Keratinocyte (primary cell): ENCODE measurements at regions not wholly inside any gene's neighbourhood (a gene's known extent, or its start where the extent isn't known, plus 50 kb on each side); places are given as distances from the start of the nearest gene placed in this dataset.

Experiments used
- DNase-seq: peaks from one replicate; pipeline ENCODE4 v3.0.0-alpha.2; 2011; ENCODE audit warnings: low read depth, missing footprints, low spot score
- FAIRE-seq: peaks from 2 replicates; lab custom pipeline; 2011; peaks lifted over from hg19 to GRCh38; lab: Jason Lieb, UNC
- H2AFZ ChIP-seq: 2 replicates; pipeline ENCODE4 v1.6.0; 2012; ENCODE audit warnings: low read length, control low read depth, inconsistent platforms; ENCODE audit not compliant: control insufficient read depth
- H3K27ac ChIP-seq: 2 replicates; pipeline ENCODE4 v1.5.1; 2011; ENCODE audit warnings: low read length; ENCODE audit not compliant: control insufficient read depth, insufficient read depth
- H3K27me3 ChIP-seq: 3 replicates; pipeline ENCODE4 v1.6.0; 2011; ENCODE audit warnings: low read length; ENCODE audit not compliant: control insufficient read depth, insufficient read depth; ENCODE audit errors: extremely low read depth
- H3K36me3 ChIP-seq, 2 experiments: 2 replicates in 1 of 2; 3 replicates in 1 of 2; pipeline ENCODE4 v1.5.1; 2011; ENCODE audit warnings: low read length in 2 of 2, mild to moderate bottlenecking in 1 of 2; ENCODE audit not compliant: control insufficient read depth in 2 of 2, insufficient read depth in 2 of 2; ENCODE audit errors: extremely low read depth in 1 of 2
- H3K4me1 ChIP-seq: 3 replicates; pipeline ENCODE4 v1.5.1; 2011; ENCODE audit warnings: low read length; ENCODE audit not compliant: control insufficient read depth, insufficient read depth; ENCODE audit errors: extremely low read depth
- H3K4me2 ChIP-seq: 3 replicates; pipeline ENCODE4 v1.6.0; 2011; ENCODE audit warnings: low read depth, low read length; ENCODE audit not compliant: control insufficient read depth, insufficient read depth; ENCODE audit errors: extremely low read depth
- H3K4me3 ChIP-seq, 3 experiments: fragments of 200-600 bp in 1 of 3; sonication (generic) in 1 of 3; 2 replicates in 2 of 3; 3 replicates in 1 of 3; pipeline ENCODE4 v1.5.1; 2011 to 2016; ENCODE audit warnings: low read length in 3 of 3, mild to moderate bottlenecking in 3 of 3, control low read depth in 2 of 3, inconsistent platforms in 1 of 3, low read depth in 1 of 3, mixed read lengths in 1 of 3, mixed run types in 1 of 3, moderate library complexity in 1 of 3; ENCODE audit not compliant: control insufficient read depth in 2 of 3, insufficient read depth in 2 of 3; ENCODE audit errors: extremely low read depth in 1 of 3
- H3K79me2 ChIP-seq: 2 replicates; pipeline ENCODE4 v1.6.0; 2012; ENCODE audit warnings: low read length; ENCODE audit not compliant: control insufficient read depth, insufficient read depth
- H3K9ac ChIP-seq: 3 replicates; pipeline ENCODE4 v1.6.0; 2011; ENCODE audit warnings: low read length; ENCODE audit not compliant: control insufficient read depth, insufficient read depth; ENCODE audit errors: extremely low read depth
- H3K9me1 ChIP-seq: 3 replicates; pipeline ENCODE4 v1.6.0; 2011; ENCODE audit warnings: low read length; ENCODE audit not compliant: control insufficient read depth, insufficient read depth; ENCODE audit errors: extremely low read depth
- H3K9me3 ChIP-seq: 2 replicates; pipeline ENCODE4 v1.5.1; 2012; ENCODE audit warnings: low read depth, low read length; ENCODE audit not compliant: control insufficient read depth
- H4K20me1 ChIP-seq: 3 replicates; pipeline ENCODE4 v1.6.0; 2011; ENCODE audit warnings: low read length; ENCODE audit not compliant: control insufficient read depth, insufficient read depth; ENCODE audit errors: extremely low read depth
- CTCF ChIP-seq, 3 experiments: IDR thresholded peaks in 1 of 3; conservative IDR thresholded peaks in 1 of 3; optimal IDR thresholded peaks in 1 of 3; 2 replicates in 2 of 3; 3 replicates in 1 of 3; pipeline versions ENCODE3 to v1.5.1; 2011; ENCODE audit warnings: low read length in 3 of 3, mild to moderate bottlenecking in 3 of 3, moderate library complexity in 2 of 3, control low read depth in 1 of 3, inconsistent platforms in 1 of 3; ENCODE audit not compliant: insufficient read depth in 2 of 3; ENCODE audit errors: extremely low read depth in 1 of 3
- EZH2 ChIP-seq: IDR thresholded peaks from one replicate; pipeline ENCODE4 v1.6.1; 2012; ENCODE audit warnings: inconsistent platforms, mild to moderate bottlenecking, low read length, moderate library complexity
- dilution Hi-C: fragments of 300-500 bp; cut with MboI; formaldehyde crosslinking; loops from one replicate; pipeline ENCODE4 v1.7.0; 2020; ENCODE audit warnings: low sequenced_read_pairs; ENCODE audit not compliant: extremely low pct_ligation_motif_present

- Histone ChIP-seq H3K79me2 (no peaks in the 10 kb centered on the region), H3K4me3 (no peak overlapping the region), H3K9me1 (no peaks in the 10 kb centered on the region), H3K4me1 (no peaks in the 10 kb centered on the region), H3K27ac (no peak overlapping the region), H3K9ac (no peak overlapping the region), H4K20me1 (no peaks in the 10 kb centered on the region), H3K36me3 (no peaks in the 10 kb centered on the region), H3K9me3 (no peaks in the 10 kb centered on the region), H2AFZ (no peak overlapping the region), H3K27me3 (no peaks in the 10 kb centered on the region), H3K4me2 (no peak overlapping the region)
- TF ChIP-seq EZH2 (no peak), CTCF (optimal IDR thresholded peaks at IDR 0.05 in 1 of 3, IDR thresholded peaks at IDR 0.05 in 1 of 3, conservative IDR thresholded peaks at IDR 0.05 in 1 of 3; ENCODE audit: extremely low read depth in 1 of 3, insufficient read depth in 2 of 3, low read length in 3 of 3) (no peak)
- no peak for DNase-seq
- FAIRE-seq = no peak
- dilution Hi-C loops = no loop called here
Measured at GRCh38 chr15:38111070-38111469, 141.6 kb upstream of the SPRED1 start.

GRCh38 chr15:38112406-38112805, 140.2 kb upstream of the SPRED1 start:
- no peaks in the 10 kb centered on the region for H3K9me1 ChIP-seq
- H3K9ac ChIP-seq = no peak overlapping the region
- no peaks in the 10 kb centered on the region for H3K79me2 ChIP-seq
- DNase-seq (no peak), FAIRE-seq (no peak)
- H3K4me3 ChIP-seq = no peak overlapping the region
- H4K20me1 ChIP-seq = no peaks in the 10 kb centered on the region
- H3K9me3 ChIP-seq = no peaks in the 10 kb centered on the region
- no peaks in the 10 kb centered on the region for H3K36me3 ChIP-seq
- TF ChIP-seq EZH2 (no peak), CTCF (optimal IDR thresholded peaks at IDR 0.05 in 1 of 3, IDR thresholded peaks at IDR 0.05 in 1 of 3, conservative IDR thresholded peaks at IDR 0.05 in 1 of 3; ENCODE audit: extremely low read depth in 1 of 3, insufficient read depth in 2 of 3, low read length in 3 of 3) (no peak)
- H3K27me3 ChIP-seq = no peaks in the 10 kb centered on the region
- no peak overlapping the region for H2AFZ ChIP-seq
- dilution Hi-C loops = no loop called here
- no peak overlapping the region for H3K4me2 ChIP-seq
- H3K4me1 ChIP-seq = no peaks in the 10 kb centered on the region
- no peak overlapping the region for H3K27ac ChIP-seq
